ENCODE measurements at regions not wholly inside any gene's neighbourhood (a gene's known extent, or its start where the extent isn't known, plus 50 kb on each side); places are given as distances from the start of the nearest gene placed in this dataset.

- TF ChIP-seq CTCF (IDR thresholded peaks at IDR 0.05; ENCODE audit: low read length, missing control alignments), result no peak
- H3K4me3 ChIP-seq (replicated peaks; ENCODE audit: low read depth, low read length), result no peak overlapping the region
- DNase-seq (ENCODE audit: low read depth), result no peak
These were observed 233.9 kb downstream of the ERMARD start for GRCh38 chr6:169985121-169986015.

- no peak for TF ChIP-seq CTCF (IDR thresholded peaks at IDR 0.05; ENCODE audit: low read length, missing control alignments)
- no peak for DNase-seq (ENCODE audit: low read depth)
- H3K4me3 ChIP-seq (replicated peaks; ENCODE audit: low read depth, low read length), result no peak overlapping the region
These were observed 233.0 kb downstream of the ERMARD start for GRCh38 chr6:169984181-169985120.

GRCh38 chr6:169983651-169984050 is 232.2 kb downstream of the ERMARD start:
- no peak for TF ChIP-seq CTCF (IDR thresholded peaks at IDR 0.05; ENCODE audit: low read length, missing control alignments)
- no peak overlapping the region for H3K4me3 ChIP-seq (replicated peaks; ENCODE audit: low read depth, low read length)

GRCh38 chr6:169982461-169983386 is 231.3 kb downstream of the ERMARD start:
- DNase-seq (ENCODE audit: low read depth), result no peak
- no peak for TF ChIP-seq CTCF (IDR thresholded peaks at IDR 0.05; ENCODE audit: low read length, missing control alignments)
- H3K4me3 ChIP-seq (replicated peaks; ENCODE audit: low read depth, low read length), result no peak overlapping the region

More at GRCh38 chr6:169983651-169984050, 232.2 kb downstream of the ERMARD start:
- DNase-seq (ENCODE audit: low read depth), result no peak

DNA sequence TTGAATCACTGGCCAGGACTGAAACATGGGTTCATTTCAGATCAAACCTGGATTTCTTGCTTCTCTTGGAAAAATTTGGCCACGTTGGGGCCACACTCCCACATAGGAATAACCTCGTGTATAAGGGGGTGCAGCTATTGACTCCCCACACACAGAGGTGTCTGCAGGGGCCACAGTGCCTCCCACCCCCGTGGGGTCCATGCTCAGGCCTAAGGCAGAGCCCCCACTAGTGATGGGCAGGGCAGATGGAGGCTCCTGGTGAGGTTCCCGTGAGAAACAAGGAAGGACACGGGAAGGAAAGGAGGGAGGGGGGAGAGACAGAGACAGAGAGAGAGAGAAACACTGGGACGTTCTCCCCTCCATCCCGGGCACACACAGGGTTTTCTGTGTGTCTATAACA is 230.5 kb downstream of the ERMARD start:
- no peak for TF ChIP-seq CTCF (IDR thresholded peaks at IDR 0.05; ENCODE audit: low read length, missing control alignments)
- DNase-seq (ENCODE audit: low read depth), result no peak
- H3K4me3 ChIP-seq (replicated peaks; ENCODE audit: low read depth, low read length), result no peak overlapping the region

DNA sequence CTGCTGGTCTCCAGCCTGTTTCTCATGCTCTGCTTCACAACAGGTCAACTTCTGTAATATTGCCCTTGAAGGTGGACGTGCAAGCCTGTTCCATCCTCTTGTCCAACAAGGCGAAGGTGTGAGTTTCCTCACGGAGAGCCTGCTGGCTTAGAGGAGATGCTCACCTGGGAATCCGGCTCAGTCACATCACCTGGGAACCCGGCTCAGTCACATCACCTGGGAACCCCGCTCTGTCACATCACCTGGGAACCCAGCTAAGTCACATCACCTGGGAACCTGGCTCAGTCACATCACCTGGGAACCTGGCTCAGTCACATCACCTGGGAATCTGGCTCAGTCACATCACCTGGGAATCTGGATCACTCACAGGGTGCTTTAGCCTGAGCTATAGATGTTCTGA is 230.1 kb downstream of the ERMARD start:
- TF ChIP-seq CTCF (IDR thresholded peaks at IDR 0.05; ENCODE audit: low read length, missing control alignments), result no peak
- H3K4me3 ChIP-seq (replicated peaks; ENCODE audit: low read depth, low read length), result no peak overlapping the region
- DNase-seq (ENCODE audit: low read depth), result no peak

Measured in fibroblast of pulmonary artery (primary cell).